ENCODE measurements at regions not wholly inside any gene's neighbourhood (a gene's known extent, or its start where the extent isn't known, plus 50 kb on each side); places are given as distances from the start of the nearest gene placed in this dataset.

- Histone ChIP-seq H3K36me3 (ENCODE audit: insufficient read depth, low read length) (no peaks in the 10 kb centered on the region), H3K79me2 (ENCODE audit: insufficient read depth, low read length) (no peaks in the 10 kb centered on the region), H3K9me3 (ENCODE audit: low read length) (no peaks in the 10 kb centered on the region), H3K9ac (ENCODE audit: low read length) (no peak overlapping the region), H3K27me3 (ENCODE audit: insufficient read depth, low read length) (no peaks in the 10 kb centered on the region), H3K27ac (ENCODE audit: low read depth, low read length, poor library complexity, severe bottlenecking) (no peak overlapping the region), H3F3A (ENCODE audit: insufficient read depth, low read length) (no peaks in the 10 kb centered on the region), H3K4me2 (ENCODE audit: low read length) (no peak overlapping the region), H4K20me1 (ENCODE audit: insufficient read depth, low read length) (no peaks in the 10 kb centered on the region), H3K4me1 (ENCODE audit: insufficient read depth, low read length, severe bottlenecking) (no peaks in the 10 kb centered on the region), H3K4me3 (ENCODE audit: low read depth, low read length, poor library complexity, severe bottlenecking) (no peak overlapping the region), H3K9me2 (ENCODE audit: low read depth, low read length) (no peaks in the 10 kb centered on the region), H2AFZ (ENCODE audit: low read length) (no peak overlapping the region)
- TF ChIP-seq EZH2 (IDR thresholded peaks at IDR 0.05; ENCODE audit: borderline replicate concordance, low read length) (no peak), CTCF (IDR thresholded peaks at IDR 0.05; ENCODE audit: low read length) (no peak)
Measured at GRCh38 chr9:105024529-105024928, 96.6 kb upstream of the ABCA1 start.

GRCh38 chr9:105026451-105026850 lies 98.5 kb upstream of the ABCA1 start:
- Histone ChIP-seq H2AFZ (ENCODE audit: low read length) (no peak overlapping the region), H3K4me2 (ENCODE audit: low read length) (no peak overlapping the region), H4K20me1 (ENCODE audit: insufficient read depth, low read length) (no peaks in the 10 kb centered on the region), H3F3A (ENCODE audit: insufficient read depth, low read length) (no peaks in the 10 kb centered on the region), H3K9ac (ENCODE audit: low read length) (no peak overlapping the region), H3K27ac (ENCODE audit: low read depth, low read length, poor library complexity, severe bottlenecking) (no peak overlapping the region), H3K4me1 (ENCODE audit: insufficient read depth, low read length, severe bottlenecking) (no peaks in the 10 kb centered on the region), H3K27me3 (ENCODE audit: insufficient read depth, low read length) (no peaks in the 10 kb centered on the region), H3K36me3 (ENCODE audit: insufficient read depth, low read length) (no peaks in the 10 kb centered on the region), H3K79me2 (ENCODE audit: insufficient read depth, low read length) (no peaks in the 10 kb centered on the region), H3K9me2 (ENCODE audit: low read depth, low read length) (no peaks in the 10 kb centered on the region), H3K4me3 (ENCODE audit: low read depth, low read length, poor library complexity, severe bottlenecking) (no peak overlapping the region), H3K9me3 (ENCODE audit: low read length) (no peaks in the 10 kb centered on the region)
- TF ChIP-seq CTCF (IDR thresholded peaks at IDR 0.05; ENCODE audit: low read length) (no peak), EZH2 (IDR thresholded peaks at IDR 0.05; ENCODE audit: borderline replicate concordance, low read length) (no peak)

GRCh38 chr9:105027084-105027483 lies 99.1 kb upstream of the ABCA1 start:
- H4K20me1 ChIP-seq (ENCODE audit: insufficient read depth, low read length): no peaks in the 10 kb centered on the region
- no peak overlapping the region for H3K9ac ChIP-seq (ENCODE audit: low read length)
- H3K9me3 ChIP-seq (ENCODE audit: low read length): no peaks in the 10 kb centered on the region
- no peak overlapping the region for H3K27ac ChIP-seq (ENCODE audit: low read depth, low read length, poor library complexity, severe bottlenecking)
- no peak for TF ChIP-seq EZH2 (IDR thresholded peaks at IDR 0.05; ENCODE audit: borderline replicate concordance, low read length)
- TF ChIP-seq CTCF (IDR thresholded peaks at IDR 0.05; ENCODE audit: low read length): no peak
- H3F3A ChIP-seq (ENCODE audit: insufficient read depth, low read length): no peaks in the 10 kb centered on the region
- no peaks in the 10 kb centered on the region for H3K79me2 ChIP-seq (ENCODE audit: insufficient read depth, low read length)
- no peaks in the 10 kb centered on the region for H3K9me2 ChIP-seq (ENCODE audit: low read depth, low read length)
- H3K4me1 ChIP-seq (ENCODE audit: insufficient read depth, low read length, severe bottlenecking): no peaks in the 10 kb centered on the region
- no peak overlapping the region for H3K4me3 ChIP-seq (ENCODE audit: low read depth, low read length, poor library complexity, severe bottlenecking)
- H2AFZ ChIP-seq (ENCODE audit: low read length): no peak overlapping the region
- H3K27me3 ChIP-seq (ENCODE audit: insufficient read depth, low read length): no peaks in the 10 kb centered on the region
- no peaks in the 10 kb centered on the region for H3K36me3 ChIP-seq (ENCODE audit: insufficient read depth, low read length)
- H3K4me2 ChIP-seq (ENCODE audit: low read length): no peak overlapping the region
